ENCODE measurements at regions not wholly inside any gene's neighbourhood (a gene's known extent, or its start where the extent isn't known, plus 50 kb on each side); places are given as distances from the start of the nearest gene placed in this dataset.
"Not testable (repeated sequence)": the region's sequence is repeated elsewhere in the genome, so short reads cannot be mapped to it uniquely, and the experiment has no call there.

DNA sequence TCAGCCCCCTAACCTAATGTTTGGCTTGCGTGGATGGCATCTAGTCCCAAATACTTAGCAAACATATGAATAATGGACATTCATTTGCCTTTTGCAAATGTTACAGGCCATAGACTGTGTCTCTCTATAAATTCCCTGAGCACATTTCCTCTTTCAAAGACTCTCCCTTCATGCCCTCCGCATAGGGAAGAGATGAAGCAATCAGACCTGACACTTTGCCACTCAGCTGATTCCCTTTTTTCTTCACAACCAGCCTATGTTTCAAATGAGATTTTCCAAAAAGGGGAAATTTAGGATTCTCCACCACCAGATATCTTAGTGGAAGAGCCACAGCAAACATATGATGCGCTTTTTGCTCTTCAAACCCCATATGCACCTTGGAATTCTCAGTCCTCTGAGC, 453.7 kb downstream of the STK39 start:
- DNase-seq (ENCODE audit: low spot score) = no peak

GRCh38 chr2:167792126-167792525, 455.3 kb downstream of the STK39 start:
- no peak for DNase-seq (ENCODE audit: low spot score)

- DNase-seq (ENCODE audit: low spot score) = no peak
These were observed 456.5 kb downstream of the STK39 start for GRCh38 chr2:167790781-167791450.

DNA sequence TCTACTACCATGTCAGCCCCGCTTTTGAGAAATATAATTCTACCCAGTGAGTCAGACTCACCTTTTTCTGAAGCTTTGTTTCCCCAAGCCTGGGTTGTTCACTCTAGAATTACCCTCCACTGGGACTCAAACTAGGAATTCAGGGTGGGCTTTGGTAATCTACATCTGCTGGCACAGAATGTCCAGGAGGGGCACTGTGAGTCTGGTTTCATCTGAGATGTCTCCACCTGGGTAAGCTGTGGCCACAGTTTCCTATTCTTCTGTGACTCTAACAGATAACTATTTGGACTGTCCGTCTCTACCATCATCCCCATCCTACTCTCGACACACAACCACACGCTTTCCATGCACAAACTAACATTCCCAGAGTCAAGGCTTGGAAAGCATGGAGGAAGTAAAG, 457.2 kb downstream of the STK39 start:
- DNase-seq (ENCODE audit: low spot score) = no peak

DNA sequence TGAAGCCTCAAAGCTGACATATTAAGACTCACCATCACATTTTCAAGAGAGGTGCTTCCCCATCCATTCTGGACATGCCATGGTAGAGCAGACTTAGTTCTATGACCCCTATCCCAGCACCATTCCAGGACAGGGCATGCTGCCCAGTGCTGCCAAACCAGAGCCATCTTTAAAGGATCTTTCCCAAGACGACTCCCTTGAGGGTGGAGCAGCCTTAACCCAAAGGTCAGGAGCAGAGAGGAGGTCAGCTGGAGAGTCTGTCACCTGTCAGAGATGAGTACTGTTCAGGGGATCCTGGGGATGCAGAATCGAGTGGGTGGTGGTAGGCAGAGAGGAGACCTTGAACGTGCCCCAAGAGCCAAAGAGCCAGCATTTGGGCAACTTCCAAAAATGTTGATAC, 459.8 kb downstream of the STK39 start:
- DNase-seq (ENCODE audit: low spot score) = no peak

GRCh38 chr2:167787021-167787420, 460.4 kb downstream of the STK39 start:
- peak; percentile 47 for DNase-seq (ENCODE audit: low spot score)

GRCh38 chr2:167785606-167786216, 461.7 kb downstream of the STK39 start:
- no peak for DNase-seq (ENCODE audit: low spot score)

GRCh38 chr2:167784084-167784425, 463.3 kb downstream of the STK39 start:
- DNase-seq (ENCODE audit: low spot score) = no peak

- DNase-seq (ENCODE audit: low spot score) = no peak
These were observed 463.9 kb downstream of the STK39 start for GRCh38 chr2:167783261-167784083.

DNA sequence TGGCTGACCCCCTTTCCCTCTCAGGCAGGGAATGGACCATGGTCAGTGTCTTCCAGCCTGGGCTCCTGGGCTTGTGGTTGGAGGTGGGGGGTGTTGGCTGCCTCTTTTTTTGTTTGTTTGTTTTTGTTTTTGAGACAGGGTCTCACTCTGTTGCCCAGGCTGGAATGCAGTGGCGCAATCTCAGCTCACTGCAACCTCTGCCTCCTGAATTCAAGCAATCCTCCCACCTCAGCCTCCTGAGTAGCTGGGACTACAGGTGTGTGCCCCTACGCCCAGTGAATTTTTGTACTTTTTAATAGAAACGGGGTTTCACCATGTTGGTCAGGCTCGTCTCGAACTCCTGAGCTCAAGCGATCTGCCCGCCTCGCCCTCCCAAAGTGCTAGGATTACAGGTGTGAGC, 465.8 kb downstream of the STK39 start:
- DNase-seq (ENCODE audit: low spot score) = not testable (repeated sequence)

GRCh38 chr2:167776359-167776758, 471.0 kb downstream of the STK39 start:
- DNase-seq (ENCODE audit: low spot score) = no peak

GRCh38 chr2:167771628-167772027, 475.8 kb downstream of the STK39 start:
- no peak for DNase-seq (ENCODE audit: low spot score)

DNA sequence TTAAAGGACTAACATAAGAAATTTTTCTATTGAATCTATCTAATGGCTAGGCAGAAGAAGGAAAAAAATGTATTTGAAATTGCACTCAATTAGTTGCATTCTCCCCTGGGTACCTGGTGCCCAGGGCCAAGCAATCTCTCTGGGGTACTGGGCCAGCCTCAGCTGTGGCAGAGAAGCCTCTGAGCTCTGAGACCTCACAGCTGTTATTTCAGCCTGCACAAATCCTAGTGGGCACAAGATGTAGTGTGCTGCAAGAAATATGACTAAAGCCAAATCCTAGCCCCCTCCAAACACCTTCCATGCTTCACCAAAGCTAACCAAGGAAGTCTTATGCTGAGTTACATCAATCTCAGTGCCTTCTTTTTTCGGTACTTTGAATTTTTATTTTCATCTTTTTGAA, 478.4 kb downstream of the STK39 start:
- no peak for DNase-seq (ENCODE audit: low spot score)

- no peak for DNase-seq (ENCODE audit: low spot score)
These were observed 479.6 kb downstream of the STK39 start for GRCh38 chr2:167767830-167768229.

- no peak for DNase-seq (ENCODE audit: low spot score)
These were observed 482.5 kb downstream of the STK39 start for GRCh38 chr2:167764772-167765341.

DNA sequence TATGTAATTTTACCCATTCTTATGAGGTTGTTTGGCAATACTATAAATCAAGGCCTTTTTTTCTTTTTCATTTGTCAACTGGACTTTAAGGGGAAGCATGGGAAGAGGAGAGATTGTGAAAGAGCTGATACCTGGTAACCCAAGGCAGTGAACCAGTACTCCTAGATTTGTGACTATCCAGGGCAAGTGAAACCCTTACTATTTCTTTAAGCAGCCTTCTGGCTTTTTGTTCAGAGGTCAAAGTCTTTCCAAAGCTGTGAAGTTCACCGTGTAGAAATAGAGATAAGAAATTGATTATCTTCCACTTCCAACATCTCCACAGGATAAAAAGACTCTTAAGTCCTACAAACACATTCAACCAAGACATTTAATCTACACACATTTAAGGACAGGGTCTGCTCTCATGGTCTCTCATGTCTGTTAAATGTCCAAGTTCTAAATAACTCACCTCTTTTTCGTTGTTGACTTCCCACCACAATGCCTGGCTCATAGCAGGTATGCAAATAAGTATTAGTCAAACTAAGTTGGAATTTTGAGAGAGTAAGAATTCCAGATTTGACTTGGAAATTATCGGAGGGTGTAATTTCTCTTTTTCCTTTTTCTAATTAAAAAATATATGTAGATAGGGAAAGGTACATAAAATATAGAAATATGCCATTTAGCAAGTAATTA, 485.8 kb downstream of the STK39 start:
- DNase-seq (ENCODE audit: low spot score) = no peak

GRCh38 chr2:167759531-167759930, 487.9 kb downstream of the STK39 start:
- no peak for DNase-seq (ENCODE audit: low spot score)

DNA sequence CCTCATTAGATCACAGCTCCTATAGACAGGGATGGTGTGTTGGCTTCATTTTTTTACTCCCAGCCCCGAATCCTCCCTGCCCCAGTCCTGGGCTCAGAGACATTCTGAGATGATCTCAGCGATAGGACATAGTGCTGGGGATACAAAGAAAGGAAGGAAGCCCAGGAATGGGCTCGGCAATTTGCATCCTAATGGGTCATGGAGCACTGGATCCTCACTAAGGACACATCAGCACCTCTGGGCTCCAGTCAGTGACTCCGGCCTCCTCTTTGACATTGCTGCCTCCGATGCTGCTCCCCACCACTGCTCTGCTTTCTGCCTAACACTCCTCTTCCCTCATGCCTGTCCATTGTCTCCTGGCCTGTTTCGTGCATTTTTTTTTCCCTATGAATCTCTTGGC, 489.1 kb downstream of the STK39 start:
- no peak for DNase-seq (ENCODE audit: low spot score)

GRCh38 chr2:167756446-167756845, 490.9 kb downstream of the STK39 start:
- DNase-seq (ENCODE audit: low spot score) = no peak

GRCh38 chr2:167753142-167753541, 494.3 kb downstream of the STK39 start:
- DNase-seq (ENCODE audit: low spot score) = no peak

GRCh38 chr2:167752734-167753133, 494.7 kb downstream of the STK39 start:
- DNase-seq (ENCODE audit: low spot score) = no peak

DNA sequence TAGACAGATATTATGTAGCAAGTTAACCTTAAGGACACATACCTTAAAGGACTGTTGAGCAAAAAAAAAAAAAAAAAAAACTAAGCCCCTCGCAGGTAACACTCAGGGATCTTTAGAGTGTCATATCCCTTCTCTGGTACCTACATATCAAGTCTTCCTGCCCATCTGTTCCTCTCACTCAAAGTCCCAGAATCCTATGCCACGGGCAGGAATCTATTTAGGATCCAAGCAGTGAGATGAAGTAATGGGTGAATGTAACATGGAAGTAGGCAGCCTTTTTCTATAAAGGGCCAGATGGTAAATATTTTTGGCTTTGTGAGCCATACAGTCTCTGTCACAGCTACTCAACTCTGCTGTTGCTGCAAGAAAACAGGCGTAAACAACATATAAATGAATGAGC, 496.7 kb downstream of the STK39 start:
- no peak for DNase-seq (ENCODE audit: low spot score)

Measured in mucosa of gallbladder (tissue), 1 donor.